ENCODE measurements at regions not wholly inside any gene's neighbourhood (a gene's known extent, or its start where the extent isn't known, plus 50 kb on each side); places are given as distances from the start of the nearest gene placed in this dataset.

GRCh38 chr13:44004878-44005277 lies 125.2 kb downstream of the LACC1 start:
- TF ChIP-seq, protein P1, sequence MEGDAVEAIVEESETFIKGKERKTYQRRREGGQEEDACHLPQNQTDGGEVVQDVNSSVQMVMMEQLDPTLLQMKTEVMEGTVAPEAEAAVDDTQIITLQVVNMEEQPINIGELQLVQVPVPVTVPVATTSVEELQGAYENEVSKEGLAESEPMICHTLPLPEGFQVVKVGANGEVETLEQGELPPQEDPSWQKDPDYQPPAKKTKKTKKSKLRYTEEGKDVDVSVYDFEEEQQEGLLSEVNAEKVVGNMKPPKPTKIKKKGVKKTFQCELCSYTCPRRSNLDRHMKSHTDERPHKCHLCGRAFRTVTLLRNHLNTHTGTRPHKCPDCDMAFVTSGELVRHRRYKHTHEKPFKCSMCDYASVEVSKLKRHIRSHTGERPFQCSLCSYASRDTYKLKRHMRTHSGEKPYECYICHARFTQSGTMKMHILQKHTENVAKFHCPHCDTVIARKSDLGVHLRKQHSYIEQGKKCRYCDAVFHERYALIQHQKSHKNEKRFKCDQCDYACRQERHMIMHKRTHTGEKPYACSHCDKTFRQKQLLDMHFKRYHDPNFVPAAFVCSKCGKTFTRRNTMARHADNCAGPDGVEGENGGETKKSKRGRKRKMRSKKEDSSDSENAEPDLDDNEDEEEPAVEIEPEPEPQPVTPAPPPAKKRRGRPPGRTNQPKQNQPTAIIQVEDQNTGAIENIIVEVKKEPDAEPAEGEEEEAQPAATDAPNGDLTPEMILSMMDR (conservative IDR thresholded peaks at IDR 0.05), result no peak
- no peak overlapping the region for H3K27ac ChIP-seq

GRCh38 chr13:44007451-44007850 lies 127.7 kb downstream of the LACC1 start:
- no peak overlapping the region; the same call in 1 of the 2 replicates for H3K27ac ChIP-seq
- TF ChIP-seq, protein P1 (conservative IDR thresholded peaks at IDR 0.05), result no peak

DNA sequence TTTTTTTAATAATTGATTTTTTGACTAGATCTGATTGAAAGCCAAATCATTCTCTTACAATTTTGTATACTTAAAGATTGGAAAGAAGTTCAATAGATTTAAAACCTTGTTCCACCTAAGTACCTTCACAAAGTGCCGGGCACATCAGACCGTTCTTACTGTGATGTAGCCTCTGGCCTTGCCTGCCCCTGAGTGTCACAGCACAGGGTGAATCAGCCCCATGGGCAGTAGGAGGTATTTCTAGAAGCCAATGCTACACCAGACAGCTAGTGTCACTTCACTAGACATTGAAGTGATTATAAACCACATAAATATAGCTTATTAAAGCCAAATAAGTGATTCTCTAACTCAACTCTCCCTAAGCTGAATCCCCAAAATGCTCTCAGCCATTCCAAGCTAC lies 131.3 kb downstream of the LACC1 start:
- H3K27ac ChIP-seq, result no peak overlapping the region
- TF ChIP-seq, protein P1 (conservative IDR thresholded peaks at IDR 0.05), result no peak

GRCh38 chr13:44012910-44013757 lies 133.4 kb downstream of the LACC1 start:
- no peak overlapping the region for H3K27ac ChIP-seq
- TF ChIP-seq, protein P1 (conservative IDR thresholded peaks at IDR 0.05), result no peak

DNA sequence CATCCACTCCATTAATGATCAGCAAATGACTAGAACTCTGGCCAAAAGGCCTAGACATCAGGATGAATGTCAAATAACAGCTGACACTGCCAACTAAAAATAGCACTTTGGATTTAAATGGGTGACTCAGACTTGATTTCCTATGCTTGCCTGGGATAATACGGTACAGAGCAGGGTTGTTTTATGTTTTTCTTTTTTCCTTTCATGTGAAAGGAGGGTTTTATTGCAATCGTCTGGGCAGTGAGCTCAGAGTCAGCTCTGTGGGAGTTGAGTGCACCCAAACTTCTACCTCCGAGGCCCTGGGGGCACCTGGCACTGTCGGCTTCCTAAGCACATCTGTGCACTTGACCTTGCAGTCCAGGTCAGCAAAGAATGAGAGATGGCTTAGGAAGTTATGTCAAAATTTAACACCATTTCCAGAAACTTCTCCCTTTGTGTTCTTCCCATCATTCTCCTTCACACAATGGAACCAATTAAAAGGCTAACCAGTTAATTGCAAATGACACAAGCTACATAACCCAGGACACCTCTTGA lies 134.1 kb downstream of the LACC1 start:
- no peak overlapping the region for H3K27ac ChIP-seq
- TF ChIP-seq, protein P1 (conservative IDR thresholded peaks at IDR 0.05), result no peak

- no peak overlapping the region for H3K27ac ChIP-seq
- TF ChIP-seq, protein P1 (conservative IDR thresholded peaks at IDR 0.05), result no peak
Observed at GRCh38 chr13:44014501-44014900, 134.8 kb downstream of the LACC1 start.

DNA sequence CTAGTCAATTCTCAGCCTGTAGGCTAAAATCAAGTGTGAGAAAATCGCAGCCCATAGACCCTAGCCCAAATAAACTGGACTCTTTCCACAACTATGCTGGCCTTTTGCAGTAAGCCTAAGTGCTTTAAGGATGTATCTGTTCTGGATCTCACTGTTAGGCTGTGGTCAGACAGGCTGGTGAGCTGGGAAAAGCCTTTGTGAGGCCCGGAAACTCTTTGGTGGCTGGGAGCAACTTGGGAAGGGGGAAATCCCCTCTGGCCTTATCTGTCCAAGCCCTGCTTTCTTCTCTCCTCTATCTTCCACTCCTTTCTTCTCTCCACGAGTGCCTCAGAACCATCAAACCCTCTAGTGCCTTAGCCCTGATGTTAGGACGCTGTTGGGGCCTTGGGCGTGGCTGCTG lies 135.4 kb downstream of the LACC1 start:
- no peak overlapping the region for H3K27ac ChIP-seq
- TF ChIP-seq, protein P1 (conservative IDR thresholded peaks at IDR 0.05), result no peak

All from VCaP (cell line).